ENCODE measurements at regions not wholly inside any gene's neighbourhood (a gene's known extent, or its start where the extent isn't known, plus 50 kb on each side); places are given as distances from the start of the nearest gene placed in this dataset.

GRCh38 chr3:145628211-145628610, 532.8 kb downstream of the PLOD2 start:
- Histone ChIP-seq H3K27me3 (replicated peaks) (no peaks in the 10 kb centered on the region), H3K4me3 (ENCODE audit: low read depth, low read length) (no peak overlapping the region), H3K36me3 (replicated peaks) (no peaks in the 10 kb centered on the region), H3K27ac (no peak overlapping the region)
- TF ChIP-seq, protein P1, sequence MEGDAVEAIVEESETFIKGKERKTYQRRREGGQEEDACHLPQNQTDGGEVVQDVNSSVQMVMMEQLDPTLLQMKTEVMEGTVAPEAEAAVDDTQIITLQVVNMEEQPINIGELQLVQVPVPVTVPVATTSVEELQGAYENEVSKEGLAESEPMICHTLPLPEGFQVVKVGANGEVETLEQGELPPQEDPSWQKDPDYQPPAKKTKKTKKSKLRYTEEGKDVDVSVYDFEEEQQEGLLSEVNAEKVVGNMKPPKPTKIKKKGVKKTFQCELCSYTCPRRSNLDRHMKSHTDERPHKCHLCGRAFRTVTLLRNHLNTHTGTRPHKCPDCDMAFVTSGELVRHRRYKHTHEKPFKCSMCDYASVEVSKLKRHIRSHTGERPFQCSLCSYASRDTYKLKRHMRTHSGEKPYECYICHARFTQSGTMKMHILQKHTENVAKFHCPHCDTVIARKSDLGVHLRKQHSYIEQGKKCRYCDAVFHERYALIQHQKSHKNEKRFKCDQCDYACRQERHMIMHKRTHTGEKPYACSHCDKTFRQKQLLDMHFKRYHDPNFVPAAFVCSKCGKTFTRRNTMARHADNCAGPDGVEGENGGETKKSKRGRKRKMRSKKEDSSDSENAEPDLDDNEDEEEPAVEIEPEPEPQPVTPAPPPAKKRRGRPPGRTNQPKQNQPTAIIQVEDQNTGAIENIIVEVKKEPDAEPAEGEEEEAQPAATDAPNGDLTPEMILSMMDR (IDR thresholded peaks at IDR 0.05; ENCODE audit: low read depth, low read length, missing control alignments), result no peak
- in situ Hi-C loops (cut with HindIII; ENCODE audit: low pct_ligation_motif_present, low sequenced_read_pairs), result no loop called here
- no peak for DNase-seq

DNA sequence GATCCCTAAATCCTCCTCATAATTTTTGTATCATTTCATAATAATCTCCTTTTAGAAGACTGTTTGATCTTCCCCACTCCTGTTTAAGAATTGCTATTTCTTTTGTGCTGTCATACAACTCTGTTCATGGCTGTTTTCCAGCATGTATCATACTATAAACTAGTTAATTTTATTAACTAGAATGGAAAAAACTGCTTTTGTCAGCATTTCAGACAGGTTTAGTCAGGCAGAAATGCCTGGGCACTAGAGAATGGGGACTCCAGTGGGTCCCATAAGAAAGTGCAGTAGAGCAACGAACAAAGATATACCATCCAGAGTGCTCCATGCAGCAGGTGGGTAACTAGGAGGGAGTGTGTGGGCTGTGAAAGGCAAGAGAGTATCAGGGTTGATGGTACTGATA, 523.9 kb downstream of the PLOD2 start:
- Histone ChIP-seq H3K27me3 (replicated peaks) (no peaks in the 10 kb centered on the region), H3K27ac (no peak overlapping the region), H3K4me3 (ENCODE audit: low read depth, low read length) (no peak overlapping the region), H3K36me3 (replicated peaks) (no peaks in the 10 kb centered on the region)
- in situ Hi-C loops (cut with HindIII; ENCODE audit: low pct_ligation_motif_present, low sequenced_read_pairs), result no loop called here
- DNase-seq, result no peak
- TF ChIP-seq, protein P1 (IDR thresholded peaks at IDR 0.05; ENCODE audit: low read depth, low read length, missing control alignments), result no peak

DNA sequence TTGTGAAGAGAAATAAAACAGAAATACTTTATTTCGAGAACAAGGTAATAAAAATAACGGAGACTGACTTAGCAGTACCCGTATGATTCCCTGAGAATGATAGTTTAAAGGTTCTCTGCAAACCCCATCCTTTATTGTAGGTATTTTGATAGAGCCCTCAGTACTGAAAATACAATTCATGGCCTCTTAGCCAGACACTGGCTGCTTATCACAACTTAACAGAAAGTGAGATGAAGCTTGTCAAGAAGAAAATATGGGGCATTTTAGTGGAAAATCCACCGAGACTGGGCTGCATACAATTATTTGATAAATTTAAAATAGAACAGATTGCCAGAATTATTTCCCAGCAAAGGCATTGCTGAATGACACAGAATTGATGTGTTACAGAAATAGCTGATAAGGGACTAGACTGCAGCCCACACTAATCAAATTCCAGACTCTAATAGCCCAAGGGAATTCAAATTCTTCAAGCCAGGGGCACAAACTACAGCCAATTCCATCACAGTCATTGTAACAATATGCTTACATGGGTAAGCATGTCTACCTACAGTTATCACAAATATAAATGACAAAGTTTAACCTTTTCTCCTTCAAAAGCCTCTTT, 521.9 kb downstream of the PLOD2 start:
- Histone ChIP-seq H3K27me3 (replicated peaks) (no peaks in the 10 kb centered on the region), H3K27ac (no peak overlapping the region)
- in situ Hi-C loops (cut with HindIII; ENCODE audit: low pct_ligation_motif_present, low sequenced_read_pairs), result no loop called here

DNA sequence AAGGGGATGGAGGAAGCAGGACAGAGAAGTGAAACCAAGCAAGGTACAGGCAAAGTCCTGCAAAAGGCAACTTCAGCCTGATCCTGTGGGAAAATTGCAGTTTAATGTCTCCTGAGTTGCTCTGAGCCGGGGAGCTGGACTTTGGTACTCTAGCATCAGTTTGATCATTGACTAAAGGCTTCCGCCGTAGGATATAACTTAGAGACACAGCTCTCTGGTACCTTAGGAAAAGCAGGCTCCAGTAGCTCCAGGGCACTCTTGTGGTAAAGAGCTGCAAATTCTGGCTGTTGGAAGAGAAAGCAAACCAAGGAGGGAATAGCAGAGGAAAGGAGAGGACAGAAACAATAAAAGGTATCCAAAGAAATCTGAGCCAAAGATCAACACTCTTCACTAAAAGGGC, 521.1 kb downstream of the PLOD2 start:
- TF ChIP-seq, protein P1 (IDR thresholded peaks at IDR 0.05; ENCODE audit: low read depth, low read length, missing control alignments), result no peak
- H3K27me3 ChIP-seq (replicated peaks), result no peaks in the 10 kb centered on the region
- H3K27ac ChIP-seq, result no peak overlapping the region
- no peak overlapping the region for H3K4me3 ChIP-seq (ENCODE audit: low read depth, low read length)
- in situ Hi-C loops (cut with HindIII; ENCODE audit: low pct_ligation_motif_present, low sequenced_read_pairs), result no loop called here
- DNase-seq, result no peak
- H3K36me3 ChIP-seq (replicated peaks), result no peaks in the 10 kb centered on the region

More for the DNA sequence above, 521.9 kb downstream of the PLOD2 start:
- peak; percentile 13 for DNase-seq
- TF ChIP-seq, protein P1 (IDR thresholded peaks at IDR 0.05; ENCODE audit: low read depth, low read length, missing control alignments), result no peak
- Histone ChIP-seq H3K4me3 (ENCODE audit: low read depth, low read length) (no peak overlapping the region), H3K36me3 (replicated peaks) (no peaks in the 10 kb centered on the region)

DNA sequence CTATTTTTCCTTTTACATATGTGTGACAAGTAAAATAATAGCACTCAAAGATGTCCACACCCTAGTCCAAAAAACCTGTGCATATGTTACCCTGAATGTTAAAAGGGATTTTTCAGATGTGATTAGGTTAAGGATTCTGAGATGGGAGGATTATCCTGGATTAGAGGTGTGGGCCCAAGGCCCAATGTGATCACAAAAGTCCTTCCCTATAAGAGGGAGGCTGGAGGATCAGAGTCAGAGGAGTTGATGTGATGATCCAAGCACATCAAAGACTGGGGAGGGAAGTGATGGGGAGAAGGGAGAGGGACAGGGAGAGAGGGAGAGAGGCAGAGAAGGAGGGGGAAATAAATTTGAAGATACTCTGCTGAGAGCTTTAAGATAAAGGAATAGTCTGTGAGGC, 512.6 kb downstream of the PLOD2 start:
- no peak for DNase-seq
- TF ChIP-seq, protein P1 (IDR thresholded peaks at IDR 0.05; ENCODE audit: low read depth, low read length, missing control alignments), result no peak
- no peak overlapping the region for H3K4me3 ChIP-seq (ENCODE audit: low read depth, low read length)
- no peak overlapping the region for H3K27ac ChIP-seq
- H3K36me3 ChIP-seq (replicated peaks), result no peaks in the 10 kb centered on the region
- H3K27me3 ChIP-seq (replicated peaks), result no peaks in the 10 kb centered on the region
- in situ Hi-C loops (cut with HindIII; ENCODE audit: low pct_ligation_motif_present, low sequenced_read_pairs), result no loop called here

DNA sequence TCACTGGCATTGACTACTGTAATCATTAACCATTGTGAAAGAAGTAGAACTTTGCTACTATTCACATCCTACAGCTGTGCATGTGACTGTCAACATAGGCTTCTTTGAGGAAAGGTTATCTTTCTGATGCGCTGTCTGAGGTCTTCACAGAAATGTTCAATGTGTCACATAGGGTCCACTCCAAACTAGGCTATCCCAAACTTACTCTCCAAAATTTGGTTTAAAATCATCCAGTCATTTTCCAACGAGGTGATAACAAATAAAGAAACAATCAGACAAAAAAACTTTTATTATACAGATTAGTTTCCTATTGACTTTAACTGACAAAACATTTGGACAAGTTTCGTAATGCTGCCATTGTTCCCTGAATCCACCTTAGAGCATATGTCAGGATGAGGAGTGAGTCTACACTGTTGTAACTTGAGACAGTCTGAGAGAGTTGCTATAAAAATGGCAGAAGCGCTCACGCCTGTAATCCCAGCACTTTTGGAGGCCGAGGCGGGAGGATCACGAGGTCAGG, 511.6 kb downstream of the PLOD2 start:
- H3K27ac ChIP-seq, result no peak overlapping the region
- DNase-seq, result no peak
- in situ Hi-C loops (cut with HindIII; ENCODE audit: low pct_ligation_motif_present, low sequenced_read_pairs), result no loop called here
- TF ChIP-seq, protein P1 (IDR thresholded peaks at IDR 0.05; ENCODE audit: low read depth, low read length, missing control alignments), result no peak
- no peaks in the 10 kb centered on the region for H3K36me3 ChIP-seq (replicated peaks)
- H3K4me3 ChIP-seq (ENCODE audit: low read depth, low read length), result no peak overlapping the region
- H3K27me3 ChIP-seq (replicated peaks), result no peaks in the 10 kb centered on the region
